GM12878 (cell line): ENCODE measurements at regions not wholly inside any gene's neighbourhood (a gene's known extent, or its start where the extent isn't known, plus 50 kb on each side); places are given as distances from the start of the nearest gene placed in this dataset.

Experiments used
- ATAC-seq: fragments of 200-7000 bp; cut with Tn5 transposase; 3 replicates; pipeline ENCODE4 v1.9.1; 2020; ENCODE audit warnings: mild to moderate bottlenecking, moderate library complexity
- BruUV-seq: library from RNA; stranded (reverse); fragments of 400-500 nt; replicated peaks from 2 replicates; lab custom pipeline; 2021; lab: Mats Ljungman, UMichigan
- CTCF ChIA-PET: fragments of 300-600 bp; sonication (Branson Sonifier 250); formaldehyde crosslinking; extraction: SDS; loops from one replicate; lab custom pipeline; 2021; ENCODE audit warnings: inconsistent platforms; lab: Yijun Ruan, JAX
- POLR2A ChIA-PET: fragments of 350-600 bp; formaldehyde crosslinking; extraction: SDS; loops from one replicate; lab custom pipeline; 2021; ENCODE audit warnings: inconsistent platforms; lab: Charles Lee
- RAD21 ChIA-PET: fragments of 300-600 bp; sonication (Branson Sonifier 250); formaldehyde crosslinking; loops from one replicate; lab custom pipeline; 2023; ENCODE audit warnings: antibody characterized with exemption; ENCODE audit not compliant: unreplicated experiment; lab: Charles Lee
- SMC1A ChIA-PET: fragments of 300-600 bp; sonication (Branson Sonifier 250); formaldehyde crosslinking; loops from one replicate; lab custom pipeline; 2023; ENCODE audit not compliant: unreplicated experiment, uncharacterized antibody; lab: Charles Lee
- DNase-seq: peaks from one replicate; pipeline ENCODE4 v3.0.0-alpha.2; 2011; ENCODE audit warnings: low read depth, low spot score
- FAIRE-seq: peaks from 3 replicates; lab custom pipeline; 2011; peaks lifted over from hg19 to GRCh38; lab: Jason Lieb, UNC
- H2AFZ ChIP-seq: 2 replicates; pipeline ENCODE4 v1.6.0; 2011; ENCODE audit warnings: low read depth, low read length, control low read depth; ENCODE audit not compliant: control insufficient read depth
- H3K27ac ChIP-seq: 2 replicates; pipeline ENCODE4 v1.5.1; 2011; ENCODE audit warnings: control low read depth; ENCODE audit not compliant: control insufficient read depth, insufficient read depth
- H3K27me3 ChIP-seq, 2 experiments: replicated peaks in 1 of 2; 2 replicates each; pipeline versions ENCODE4 v1.6.0 to v1.6.1; 2011; ENCODE audit warnings: low read length in 1 of 2; ENCODE audit not compliant: control insufficient read depth in 2 of 2, insufficient read depth in 2 of 2
- H3K36me3 ChIP-seq, 2 experiments: 2 replicates each; pipeline ENCODE4 v1.5.1; 2011; ENCODE audit warnings: low read length in 1 of 2; ENCODE audit not compliant: control insufficient read depth in 2 of 2, insufficient read depth in 2 of 2
- H3K4me1 ChIP-seq: 2 replicates; pipeline ENCODE4 v1.6.1; 2011; ENCODE audit warnings: mild to moderate bottlenecking, low read length, moderate library complexity, mixed read lengths; ENCODE audit not compliant: control insufficient read depth, insufficient read depth
- H3K4me2 ChIP-seq: 2 replicates; pipeline ENCODE4 v1.6.0; 2011; ENCODE audit warnings: control low read depth; ENCODE audit not compliant: control insufficient read depth, insufficient read depth
- H3K4me3 ChIP-seq: fragments of 200-600 bp; sonication (generic); 2 replicates; pipeline ENCODE4 v1.5.1; 2016
- H3K79me2 ChIP-seq: 2 replicates; pipeline ENCODE4 v1.6.0; 2011; ENCODE audit warnings: low read length; ENCODE audit not compliant: control insufficient read depth, insufficient read depth
- H3K9ac ChIP-seq: 2 replicates; pipeline ENCODE4 v1.8.0; 2011; ENCODE audit warnings: low read length, control low read depth, mixed read lengths; ENCODE audit not compliant: control insufficient read depth, insufficient read depth
- H3K9me3 ChIP-seq: replicated peaks from 3 replicates; pipeline ENCODE4 v1.5.1; 2011; ENCODE audit warnings: mild to moderate bottlenecking, low read length; ENCODE audit not compliant: control insufficient read depth, insufficient read depth
- H4K20me1 ChIP-seq: 2 replicates; pipeline ENCODE4 v1.6.0; 2011; ENCODE audit not compliant: control insufficient read depth, insufficient read depth
- BMI1 ChIP-seq: fragments of 450-650 bp; IDR thresholded peaks from 2 replicates; pipeline ENCODE4 v1.6.1; 2016; ENCODE audit warnings: mild to moderate bottlenecking, moderate library complexity, borderline replicate concordance
- FOXK2 ChIP-seq: fragments of 450-650 bp; IDR thresholded peaks from 2 replicates; pipeline ENCODE4 v1.6.1; 2017; ENCODE audit warnings: mild to moderate bottlenecking, moderate library complexity
- HDAC2 ChIP-seq: fragments of 200-600 bp; sonication (generic); IDR thresholded peaks from 2 replicates; pipeline ENCODE4 v1.6.1; 2017
- NR2F1 ChIP-seq: fragments of 450-650 bp; conservative IDR thresholded peaks from 2 replicates; pipeline ENCODE4 v1.6.1; 2017; ENCODE audit warnings: mild to moderate bottlenecking
- RELA ChIP-seq: fragments of 450-650 bp; IDR thresholded peaks from 2 replicates; pipeline ENCODE4 v1.8.0; 2014; ENCODE audit warnings: borderline replicate concordance; ENCODE audit not compliant: partially characterized antibody
- SIX5 ChIP-seq: IDR thresholded peaks from 2 replicates; pipeline ENCODE4 v1.6.1; 2011; ENCODE audit warnings: mild to moderate bottlenecking, low read depth, low read length, moderate library complexity; ENCODE audit not compliant: severe bottlenecking
- STAT1 ChIP-seq: fragments of 450-650 bp; conservative IDR thresholded peaks from 2 replicates; pipeline ENCODE4 v1.6.1; 2014; ENCODE audit warnings: antibody characterized with exemption, mild to moderate bottlenecking
- TAF1 ChIP-seq: IDR thresholded peaks from 2 replicates; pipeline ENCODE4 v1.6.1; 2011; ENCODE audit warnings: mild to moderate bottlenecking, low read depth, low read length, borderline replicate concordance
- TCF3 ChIP-seq: IDR thresholded peaks from 2 replicates; pipeline ENCODE4 v1.6.1; 2012; ENCODE audit warnings: low read depth, mild to moderate bottlenecking, low read length, borderline replicate concordance; ENCODE audit not compliant: insufficient read depth
- ZNF207 ChIP-seq: fragments of 450-650 bp; IDR thresholded peaks from 2 replicates; pipeline ENCODE4 v1.6.1; 2014; ENCODE audit warnings: antibody characterized with exemption, mild to moderate bottlenecking, borderline replicate concordance
- in situ Hi-C: fragments of 300-500 bp; cut with MboI; formaldehyde crosslinking; loops from 9 replicates; pipeline ENCODE4 v1.14.3; 2018; ENCODE audit warnings: mixed read lengths
- intact Hi-C: fragments of 100-400 bp; cut with micrococcal nuclease; formaldehyde crosslinking; loops from one replicate; pipeline ENCODE4 v1.14.2; 2022; ENCODE audit not compliant: unreplicated experiment
- TF ChIP-seq, protein P1 (sequence below): fragments of 450-650 bp; IDR thresholded peaks from 2 replicates; pipeline ENCODE4 v1.6.1; 2018; ENCODE audit warnings: borderline replicate concordance, mild to moderate bottlenecking; ENCODE audit not compliant: partially characterized antibody
- TF ChIP-seq, protein P2 (sequence below): fragments of 450-650 bp; formaldehyde crosslinking; IDR thresholded peaks from 2 replicates; pipeline ENCODE4 v1.4.0; 2022; ENCODE audit warnings: mild to moderate bottlenecking, moderate library complexity
- TF ChIP-seq, protein P3 (sequence below): fragments of 450-650 bp; IDR thresholded peaks from 2 replicates; pipeline ENCODE4 v1.6.1; 2017; ENCODE audit warnings: antibody characterized with exemption, mild to moderate bottlenecking, moderate library complexity
- TF ChIP-seq, protein P4 (sequence below): fragments of 450-650 bp; IDR thresholded peaks from 2 replicates; pipeline ENCODE4 v1.6.1; 2017; ENCODE audit warnings: borderline replicate concordance
- TF ChIP-seq, protein P5 (sequence below): fragments of 450-650 bp; IDR thresholded peaks from 2 replicates; pipeline ENCODE4 v1.6.1; 2014; ENCODE audit warnings: mild to moderate bottlenecking

DNA sequence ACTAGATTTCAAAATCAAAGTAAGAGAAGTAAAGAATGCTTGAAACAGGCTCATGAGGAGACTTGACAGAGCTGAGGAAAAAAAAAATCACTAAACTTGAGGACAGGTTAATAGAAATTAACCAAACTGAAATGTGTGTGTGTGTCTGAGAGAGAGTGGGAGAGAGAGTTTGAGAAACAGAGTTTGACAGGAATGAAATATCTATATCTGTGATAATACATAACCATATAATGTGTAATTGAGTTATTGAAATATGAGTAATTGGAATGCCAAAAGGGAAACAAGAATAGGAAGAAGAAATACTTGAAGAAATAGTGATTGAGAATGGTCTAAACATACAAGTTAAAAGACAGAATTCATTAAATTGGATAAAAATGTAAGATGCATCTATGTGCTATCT is 268.0 kb upstream of the CHRM2 start:
- in situ Hi-C loops, result no loop called here
- POLR2A ChIA-PET, result no interaction called here
- intact Hi-C loops, result no loop called here
- Histone ChIP-seq H3K27ac (no peak overlapping the region), H3K27me3 (no peaks in the 10 kb centered on the region), H4K20me1 (no peaks in the 10 kb centered on the region), H2AFZ (no peak overlapping the region), H3K4me2 (no peak overlapping the region), H3K4me3 (no peak overlapping the region), H3K4me1 (no peaks in the 10 kb centered on the region), H3K79me2 (no peaks in the 10 kb centered on the region), H3K9me3 (no peaks in the 10 kb centered on the region), H3K9ac (no peak overlapping the region), H3K36me3 (no peaks in the 10 kb centered on the region)
- RAD21 ChIA-PET, result no interaction called here
- ATAC-seq, result no peak
- SMC1A ChIA-PET, result no interaction called here
- no peak for DNase-seq
- no peak for FAIRE-seq
- CTCF ChIA-PET, result no interaction called here
- TF ChIP-seq SIX5 (no peak), ZNF207 (no peak), FOXK2 (no peak), NR2F1 (no peak), TAF1 (no peak), HDAC2 (no peak), TCF3 (no peak), BMI1 (no peak), RELA (no peak), STAT1 (no peak)
- TF ChIP-seq, protein P1, sequence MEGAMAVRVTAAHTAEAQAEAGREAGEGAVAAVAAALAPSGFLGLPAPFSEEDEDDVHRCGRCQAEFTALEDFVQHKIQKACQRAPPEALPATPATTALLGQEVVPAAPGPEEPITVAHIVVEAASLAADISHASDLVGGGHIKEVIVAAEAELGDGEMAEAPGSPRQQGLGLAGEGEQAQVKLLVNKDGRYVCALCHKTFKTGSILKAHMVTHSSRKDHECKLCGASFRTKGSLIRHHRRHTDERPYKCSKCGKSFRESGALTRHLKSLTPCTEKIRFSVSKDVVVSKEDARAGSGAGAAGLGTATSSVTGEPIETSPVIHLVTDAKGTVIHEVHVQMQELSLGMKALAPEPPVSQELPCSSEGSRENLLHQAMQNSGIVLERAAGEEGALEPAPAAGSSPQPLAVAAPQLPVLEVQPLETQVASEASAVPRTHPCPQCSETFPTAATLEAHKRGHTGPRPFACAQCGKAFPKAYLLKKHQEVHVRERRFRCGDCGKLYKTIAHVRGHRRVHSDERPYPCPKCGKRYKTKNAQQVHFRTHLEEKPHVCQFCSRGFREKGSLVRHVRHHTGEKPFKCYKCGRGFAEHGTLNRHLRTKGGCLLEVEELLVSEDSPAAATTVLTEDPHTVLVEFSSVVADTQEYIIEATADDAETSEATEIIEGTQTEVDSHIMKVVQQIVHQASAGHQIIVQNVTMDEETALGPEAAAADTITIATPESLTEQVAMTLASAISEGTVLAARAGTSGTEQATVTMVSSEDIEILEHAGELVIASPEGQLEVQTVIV, result no peak
- TF ChIP-seq, protein P2, sequence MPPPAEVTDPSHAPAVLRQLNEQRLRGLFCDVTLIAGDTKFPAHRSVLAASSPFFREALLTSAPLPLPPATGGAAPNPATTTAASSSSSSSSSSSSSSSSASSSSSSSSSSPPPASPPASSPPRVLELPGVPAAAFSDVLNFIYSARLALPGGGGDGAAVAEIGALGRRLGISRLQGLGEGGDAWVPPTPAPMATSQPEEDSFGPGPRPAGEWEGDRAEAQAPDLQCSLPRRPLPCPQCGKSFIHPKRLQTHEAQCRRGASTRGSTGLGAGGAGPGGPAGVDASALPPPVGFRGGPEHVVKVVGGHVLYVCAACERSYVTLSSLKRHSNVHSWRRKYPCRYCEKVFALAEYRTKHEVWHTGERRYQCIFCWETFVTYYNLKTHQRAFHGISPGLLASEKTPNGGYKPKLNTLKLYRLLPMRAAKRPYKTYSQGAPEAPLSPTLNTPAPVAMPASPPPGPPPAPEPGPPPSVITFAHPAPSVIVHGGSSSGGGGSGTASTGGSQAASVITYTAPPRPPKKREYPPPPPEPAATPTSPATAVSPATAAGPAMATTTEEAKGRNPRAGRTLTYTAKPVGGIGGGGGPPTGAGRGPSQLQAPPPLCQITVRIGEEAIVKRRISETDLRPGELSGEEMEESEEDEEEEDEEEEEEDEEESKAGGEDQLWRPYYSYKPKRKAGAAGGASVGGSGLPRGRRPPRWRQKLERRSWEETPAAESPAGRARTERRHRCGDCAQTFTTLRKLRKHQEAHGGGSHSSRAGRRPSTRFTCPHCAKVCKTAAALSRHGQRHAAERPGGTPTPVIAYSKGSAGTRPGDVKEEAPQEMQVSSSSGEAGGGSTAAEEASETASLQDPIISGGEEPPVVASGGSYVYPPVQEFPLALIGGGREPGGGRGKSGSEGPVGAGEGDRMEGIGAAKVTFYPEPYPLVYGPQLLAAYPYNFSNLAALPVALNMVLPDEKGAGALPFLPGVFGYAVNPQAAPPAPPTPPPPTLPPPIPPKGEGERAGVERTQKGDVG (CRISPR knock-in tag), result no peak
- TF ChIP-seq, protein P3, sequence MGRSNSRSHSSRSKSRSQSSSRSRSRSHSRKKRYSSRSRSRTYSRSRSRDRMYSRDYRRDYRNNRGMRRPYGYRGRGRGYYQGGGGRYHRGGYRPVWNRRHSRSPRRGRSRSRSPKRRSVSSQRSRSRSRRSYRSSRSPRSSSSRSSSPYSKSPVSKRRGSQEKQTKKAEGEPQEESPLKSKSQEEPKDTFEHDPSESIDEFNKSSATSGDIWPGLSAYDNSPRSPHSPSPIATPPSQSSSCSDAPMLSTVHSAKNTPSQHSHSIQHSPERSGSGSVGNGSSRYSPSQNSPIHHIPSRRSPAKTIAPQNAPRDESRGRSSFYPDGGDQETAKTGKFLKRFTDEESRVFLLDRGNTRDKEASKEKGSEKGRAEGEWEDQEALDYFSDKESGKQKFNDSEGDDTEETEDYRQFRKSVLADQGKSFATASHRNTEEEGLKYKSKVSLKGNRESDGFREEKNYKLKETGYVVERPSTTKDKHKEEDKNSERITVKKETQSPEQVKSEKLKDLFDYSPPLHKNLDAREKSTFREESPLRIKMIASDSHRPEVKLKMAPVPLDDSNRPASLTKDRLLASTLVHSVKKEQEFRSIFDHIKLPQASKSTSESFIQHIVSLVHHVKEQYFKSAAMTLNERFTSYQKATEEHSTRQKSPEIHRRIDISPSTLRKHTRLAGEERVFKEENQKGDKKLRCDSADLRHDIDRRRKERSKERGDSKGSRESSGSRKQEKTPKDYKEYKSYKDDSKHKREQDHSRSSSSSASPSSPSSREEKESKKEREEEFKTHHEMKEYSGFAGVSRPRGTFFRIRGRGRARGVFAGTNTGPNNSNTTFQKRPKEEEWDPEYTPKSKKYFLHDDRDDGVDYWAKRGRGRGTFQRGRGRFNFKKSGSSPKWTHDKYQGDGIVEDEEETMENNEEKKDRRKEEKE, result no peak
- TF ChIP-seq, protein P4, sequence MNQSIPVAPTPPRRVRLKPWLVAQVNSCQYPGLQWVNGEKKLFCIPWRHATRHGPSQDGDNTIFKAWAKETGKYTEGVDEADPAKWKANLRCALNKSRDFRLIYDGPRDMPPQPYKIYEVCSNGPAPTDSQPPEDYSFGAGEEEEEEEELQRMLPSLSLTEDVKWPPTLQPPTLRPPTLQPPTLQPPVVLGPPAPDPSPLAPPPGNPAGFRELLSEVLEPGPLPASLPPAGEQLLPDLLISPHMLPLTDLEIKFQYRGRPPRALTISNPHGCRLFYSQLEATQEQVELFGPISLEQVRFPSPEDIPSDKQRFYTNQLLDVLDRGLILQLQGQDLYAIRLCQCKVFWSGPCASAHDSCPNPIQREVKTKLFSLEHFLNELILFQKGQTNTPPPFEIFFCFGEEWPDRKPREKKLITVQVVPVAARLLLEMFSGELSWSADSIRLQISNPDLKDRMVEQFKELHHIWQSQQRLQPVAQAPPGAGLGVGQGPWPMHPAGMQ, result no peak
- TF ChIP-seq, protein P5, sequence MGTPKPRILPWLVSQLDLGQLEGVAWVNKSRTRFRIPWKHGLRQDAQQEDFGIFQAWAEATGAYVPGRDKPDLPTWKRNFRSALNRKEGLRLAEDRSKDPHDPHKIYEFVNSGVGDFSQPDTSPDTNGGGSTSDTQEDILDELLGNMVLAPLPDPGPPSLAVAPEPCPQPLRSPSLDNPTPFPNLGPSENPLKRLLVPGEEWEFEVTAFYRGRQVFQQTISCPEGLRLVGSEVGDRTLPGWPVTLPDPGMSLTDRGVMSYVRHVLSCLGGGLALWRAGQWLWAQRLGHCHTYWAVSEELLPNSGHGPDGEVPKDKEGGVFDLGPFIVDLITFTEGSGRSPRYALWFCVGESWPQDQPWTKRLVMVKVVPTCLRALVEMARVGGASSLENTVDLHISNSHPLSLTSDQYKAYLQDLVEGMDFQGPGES, result no peak
- no TSS peak for BruUV-seq
